H9 (cell line): ENCODE measurements at regions not wholly inside any gene's neighbourhood (a gene's known extent, or its start where the extent isn't known, plus 50 kb on each side); places are given as distances from the start of the nearest gene placed in this dataset.

Experiments used
- DNase-seq: peaks from one replicate; pipeline ENCODE4 v3.0.0-alpha.2; 2017
- H2AFZ ChIP-seq: one replicate; pipeline ENCODE4 v1.6.1; 2013; ENCODE audit warnings: mild to moderate bottlenecking, low read length, control low read depth, moderate library complexity
- H2AK5ac ChIP-seq: 2 replicates; pipeline ENCODE4 v1.6.1; 2013; ENCODE audit warnings: low read length, control low read depth, mixed read lengths; ENCODE audit not compliant: insufficient read length
- H2BK120ac ChIP-seq: one replicate; pipeline ENCODE4 v1.6.1; 2013; ENCODE audit warnings: low read depth, mild to moderate bottlenecking, low read length, control low read depth, inconsistent platforms; ENCODE audit not compliant: poor library complexity, severe bottlenecking
- H2BK12ac ChIP-seq: 2 replicates; pipeline ENCODE4 v1.6.1; 2013; ENCODE audit warnings: low read length, control low read depth, mixed read lengths, low read depth; ENCODE audit not compliant: insufficient read length
- H2BK15ac ChIP-seq: 2 replicates; pipeline ENCODE4 v1.6.1; 2013; ENCODE audit warnings: low read depth, low read length, control low read depth
- H2BK20ac ChIP-seq: one replicate; pipeline ENCODE4 v1.6.1; 2013; ENCODE audit warnings: low read depth, mild to moderate bottlenecking, low read length, control low read depth, inconsistent platforms; ENCODE audit not compliant: poor library complexity, severe bottlenecking
- H2BK5ac ChIP-seq: 2 replicates; pipeline ENCODE4 v1.6.1; 2013; ENCODE audit warnings: low read length, control low read depth, mixed read lengths; ENCODE audit not compliant: insufficient read length
- H3K14ac ChIP-seq: 2 replicates; pipeline ENCODE4 v1.6.1; 2013; ENCODE audit warnings: low read length, control low read depth; ENCODE audit not compliant: insufficient read depth
- H3K18ac ChIP-seq: 2 replicates; pipeline ENCODE4 v1.6.1; 2013; ENCODE audit warnings: low read depth, mild to moderate bottlenecking, mixed read lengths, low read length, control low read depth; ENCODE audit not compliant: insufficient read length
- H3K23ac ChIP-seq: 2 replicates; pipeline ENCODE4 v1.6.1; 2013; ENCODE audit warnings: low read length, control low read depth, mixed read lengths, low read depth; ENCODE audit not compliant: insufficient read length
- H3K23me2 ChIP-seq: 2 replicates; pipeline ENCODE4 v1.6.1; 2013; ENCODE audit warnings: low read depth, mild to moderate bottlenecking, mixed read lengths, low read length, control low read depth; ENCODE audit not compliant: insufficient read length, poor library complexity, severe bottlenecking
- H3K27ac ChIP-seq: 2 replicates; pipeline ENCODE4 v1.5.1; 2013; ENCODE audit warnings: low read length, control low read depth, mixed read lengths, low read depth; ENCODE audit not compliant: insufficient read length
- H3K27me3 ChIP-seq: 2 replicates; pipeline ENCODE4 v1.6.1; 2013; ENCODE audit warnings: low read length, control low read depth, inconsistent platforms; ENCODE audit not compliant: insufficient read depth
- H3K4ac ChIP-seq: 2 replicates; pipeline ENCODE4 v1.6.1; 2013; ENCODE audit warnings: low read depth, mild to moderate bottlenecking, control low read depth, inconsistent platforms, low read length, moderate library complexity
- H3K4me1 ChIP-seq: 2 replicates; pipeline ENCODE4 v1.6.1; 2013; ENCODE audit warnings: low read length, control low read depth, inconsistent platforms; ENCODE audit not compliant: insufficient read depth
- H3K4me2 ChIP-seq: 2 replicates; pipeline ENCODE4 v1.6.1; 2013; ENCODE audit warnings: low read length, control low read depth, mixed read lengths; ENCODE audit not compliant: insufficient read length, insufficient read depth
- H3K56ac ChIP-seq: 2 replicates; pipeline ENCODE4 v1.6.1; 2013; ENCODE audit warnings: low read depth, mild to moderate bottlenecking, mixed read lengths, low read length, control low read depth; ENCODE audit not compliant: insufficient read length
- H3K79me1 ChIP-seq: 2 replicates; pipeline ENCODE4 v1.6.1; 2013; ENCODE audit warnings: low read depth, mild to moderate bottlenecking, moderate library complexity, low read length, control low read depth, inconsistent platforms; ENCODE audit not compliant: insufficient read depth, poor library complexity, severe bottlenecking
- H3K79me2 ChIP-seq: 2 replicates; pipeline ENCODE4 v1.6.1; 2013; ENCODE audit warnings: low read length, control low read depth, inconsistent platforms; ENCODE audit not compliant: insufficient read depth
- H3K9ac ChIP-seq: 2 replicates; pipeline ENCODE4 v1.6.1; 2013; ENCODE audit warnings: low read length, control low read depth, mixed read lengths; ENCODE audit not compliant: insufficient read length; ENCODE audit errors: extremely low read depth
- H3K9me3 ChIP-seq: one replicate; pipeline ENCODE4 v1.6.1; 2013; ENCODE audit warnings: low read depth, low read length, inconsistent platforms; ENCODE audit not compliant: control insufficient read depth
- H3T11ph ChIP-seq: one replicate; pipeline ENCODE4 v1.6.1; 2013; ENCODE audit warnings: mild to moderate bottlenecking, low read length, control low read depth, inconsistent platforms
- H4K20me1 ChIP-seq: one replicate; pipeline ENCODE4 v1.6.1; 2013; ENCODE audit not compliant: control insufficient read depth, insufficient read length, insufficient read depth
- H4K5ac ChIP-seq: 2 replicates; pipeline ENCODE4 v1.6.1; 2013; ENCODE audit warnings: low read depth, mild to moderate bottlenecking, mixed read lengths, low read length, control low read depth; ENCODE audit not compliant: insufficient read length
- H4K8ac ChIP-seq: replicated peaks from 2 replicates; pipeline ENCODE4 v1.6.1; 2013; ENCODE audit warnings: low read length, control low read depth, mixed read lengths, low read depth; ENCODE audit not compliant: insufficient read length
- H4K91ac ChIP-seq: 2 replicates; pipeline ENCODE4 v1.6.1; 2013; ENCODE audit warnings: low read depth, mild to moderate bottlenecking, moderate library complexity, mixed read lengths, low read length, control low read depth; ENCODE audit not compliant: insufficient read length
- H3K27ac Mint-ChIP-seq, 3 experiments: 2 replicates in 2 of 3; 3 replicates in 1 of 3; pipeline ENCODE4 v1.8.0; 2020 to 2021; ENCODE audit warnings: mixed read lengths in 3 of 3, mild to moderate bottlenecking in 1 of 3, moderate library complexity in 1 of 3
- H3K27me3 Mint-ChIP-seq: 2 replicates; pipeline ENCODE4 v1.8.0; 2021; ENCODE audit warnings: low read depth, mild to moderate bottlenecking, moderate library complexity, mixed read lengths
- H3K36me3 Mint-ChIP-seq, 3 experiments: 2 replicates in 2 of 3; 3 replicates in 1 of 3; pipeline ENCODE4 v1.8.0; 2020 to 2021; ENCODE audit warnings: low read depth in 3 of 3, mixed read lengths in 3 of 3; ENCODE audit not compliant: insufficient read depth in 1 of 3
- H3K4me1 Mint-ChIP-seq, 2 experiments: 2 replicates each; pipeline ENCODE4 v1.8.0; 2020; ENCODE audit warnings: mixed read lengths in 2 of 2
- H3K4me3 Mint-ChIP-seq, 2 experiments: 2 replicates in 1 of 2; 3 replicates in 1 of 2; pipeline ENCODE4 v1.8.0; 2020 to 2021; ENCODE audit warnings: mild to moderate bottlenecking in 2 of 2, mixed read lengths in 2 of 2, moderate library complexity in 1 of 2
- H3K9me3 Mint-ChIP-seq, 2 experiments: 2 replicates in 1 of 2; 3 replicates in 1 of 2; pipeline ENCODE4 v1.8.0; 2020; ENCODE audit warnings: mild to moderate bottlenecking in 2 of 2, mixed read lengths in 2 of 2, moderate library complexity in 1 of 2
- WGBS: extraction: QIAGEN DNeasy Blood & Tissue Kit; methylation state at CpG from one replicate; pipeline ENCODE4 v1.1.7; 2013; ENCODE audit warnings: missing lambda C conversion rate, low lambda C conversion rate, mixed read lengths; ENCODE audit not compliant: insufficient read length; ENCODE audit errors: extremely low coverage; 5-methylcytosine and 5-hydroxymethylcytosine counted together
- TF ChIP-seq, protein P1 (sequence below): fragments of 200-600 bp; sonication (generic); conservative IDR thresholded peaks from 3 replicates; pipeline ENCODE4 v1.8.0; 2021; ENCODE audit warnings: antibody characterized with exemption, mild to moderate bottlenecking

DNA sequence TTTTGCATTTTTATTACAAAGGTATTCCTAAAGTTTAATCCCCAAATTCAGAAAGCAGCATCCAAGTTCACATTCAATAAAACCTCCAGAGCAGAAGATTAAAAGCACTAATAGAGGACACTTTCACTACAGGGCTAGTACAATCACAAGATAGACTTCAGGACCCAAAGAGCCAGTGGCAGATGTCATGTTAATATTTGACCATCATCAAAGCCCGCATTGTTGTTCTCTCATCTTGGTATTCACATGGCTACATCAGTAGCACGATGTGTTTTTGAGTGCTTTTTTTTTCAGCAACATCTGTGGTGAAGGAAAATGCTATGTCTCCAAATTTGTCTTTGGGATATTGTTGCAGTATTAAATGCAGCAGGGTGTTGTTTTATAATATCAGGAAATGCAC is 134.3 kb downstream of the ARL4A start:
- no peak overlapping the region for H2BK12ac ChIP-seq
- no peaks in the 10 kb centered on the region for H3K23me2 ChIP-seq
- TF ChIP-seq, protein P1, sequence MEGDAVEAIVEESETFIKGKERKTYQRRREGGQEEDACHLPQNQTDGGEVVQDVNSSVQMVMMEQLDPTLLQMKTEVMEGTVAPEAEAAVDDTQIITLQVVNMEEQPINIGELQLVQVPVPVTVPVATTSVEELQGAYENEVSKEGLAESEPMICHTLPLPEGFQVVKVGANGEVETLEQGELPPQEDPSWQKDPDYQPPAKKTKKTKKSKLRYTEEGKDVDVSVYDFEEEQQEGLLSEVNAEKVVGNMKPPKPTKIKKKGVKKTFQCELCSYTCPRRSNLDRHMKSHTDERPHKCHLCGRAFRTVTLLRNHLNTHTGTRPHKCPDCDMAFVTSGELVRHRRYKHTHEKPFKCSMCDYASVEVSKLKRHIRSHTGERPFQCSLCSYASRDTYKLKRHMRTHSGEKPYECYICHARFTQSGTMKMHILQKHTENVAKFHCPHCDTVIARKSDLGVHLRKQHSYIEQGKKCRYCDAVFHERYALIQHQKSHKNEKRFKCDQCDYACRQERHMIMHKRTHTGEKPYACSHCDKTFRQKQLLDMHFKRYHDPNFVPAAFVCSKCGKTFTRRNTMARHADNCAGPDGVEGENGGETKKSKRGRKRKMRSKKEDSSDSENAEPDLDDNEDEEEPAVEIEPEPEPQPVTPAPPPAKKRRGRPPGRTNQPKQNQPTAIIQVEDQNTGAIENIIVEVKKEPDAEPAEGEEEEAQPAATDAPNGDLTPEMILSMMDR: no peak
- H3K9me3 Mint-ChIP-seq: peaks cover 18 to 20% of the 10 kb centered on the region in 2 experiments; a peak in 4 of 5 replicates
- no peak overlapping the region for H4K91ac ChIP-seq
- H3K36me3 Mint-ChIP-seq: peaks cover 0 to 24% (median 13%) of the 10 kb centered on the region in 3 experiments; a peak in 5 of 7 replicates
- H3K27me3 ChIP-seq: no peaks in the 10 kb centered on the region
- no peak overlapping the region for H2BK15ac ChIP-seq
- H3K27me3 Mint-ChIP-seq: no peaks in the 10 kb centered on the region
- H2AK5ac ChIP-seq: no peak overlapping the region
- H3K56ac ChIP-seq: no peak overlapping the region
- H2BK120ac ChIP-seq: no peak overlapping the region
- no peaks in the 10 kb centered on the region for H3K79me2 ChIP-seq
- no peak overlapping the region for H4K8ac ChIP-seq
- H3K4me1 ChIP-seq: no peaks in the 10 kb centered on the region; the same call in 1 of the 2 replicates
- peak overlapping the region in 1 of 3 experiments; percentile 33; a peak in 1 of 7 replicates for H3K27ac Mint-ChIP-seq
- no peaks in the 10 kb centered on the region for H4K20me1 ChIP-seq
- H2AFZ ChIP-seq: no peak overlapping the region
- H3K27ac ChIP-seq: no peak overlapping the region
- WGBS: no CpG with 5 or more reads among the region's 2 CpGs
- H2BK20ac ChIP-seq: no peak overlapping the region
- H3K4ac ChIP-seq: no peak overlapping the region
- DNase-seq: no peak
- no peak overlapping the region for H4K5ac ChIP-seq
- no peak overlapping the region for H3K9ac ChIP-seq
- H3K14ac ChIP-seq: no peak overlapping the region
- H3K9me3 ChIP-seq: no peaks in the 10 kb centered on the region
- no peak overlapping the region for H3T11ph ChIP-seq
- H3K79me1 ChIP-seq: no peaks in the 10 kb centered on the region
- peaks cover 41 to 44% of the 10 kb centered on the region in 2 experiments for H3K4me1 Mint-ChIP-seq
- no peak overlapping the region for H3K23ac ChIP-seq
- H2BK5ac ChIP-seq: no peak overlapping the region
- H3K4me2 ChIP-seq: no peak overlapping the region
- no peak overlapping the region for H3K18ac ChIP-seq
- no peak overlapping the region for H3K4me3 Mint-ChIP-seq
